HEK293T (cell line): ENCODE measurements at regions not wholly inside any gene's neighbourhood (a gene's known extent, or its start where the extent isn't known, plus 50 kb on each side); places are given as distances from the start of the nearest gene placed in this dataset.

Source experiments
- CTCF ChIA-PET: fragments of 350-600 bp; formaldehyde crosslinking; extraction: SDS; loops from one replicate; lab custom pipeline; 2021; ENCODE audit warnings: antibody characterized with exemption, inconsistent platforms; lab: Yijun Ruan, JAX
- POLR2A ChIA-PET: fragments of 350-600 bp; formaldehyde crosslinking; extraction: SDS; loops from one replicate; lab custom pipeline; 2020; ENCODE audit warnings: antibody characterized with exemption, inconsistent platforms; lab: Yijun Ruan, JAX
- DNase-seq: peaks from one replicate; pipeline ENCODE4 v3.0.0; 2012; ENCODE audit warnings: mixed read lengths; ENCODE audit errors: extremely low spot score
- ARNT ChIP-seq: fragments of 450-650 bp; IDR thresholded peaks from 2 replicates; pipeline ENCODE4 v1.6.1; 2017; ENCODE audit warnings: mild to moderate bottlenecking
- BHLHE40 ChIP-seq: fragments of 450-650 bp; IDR thresholded peaks from 2 replicates; pipeline ENCODE4 v1.6.1; 2016; ENCODE audit warnings: mild to moderate bottlenecking, moderate library complexity, borderline replicate concordance
- CTBP1 ChIP-seq: fragments of 450-650 bp; IDR thresholded peaks from 2 replicates; pipeline ENCODE4 v1.6.1; 2016; ENCODE audit warnings: borderline replicate concordance
- ELF4 ChIP-seq: fragments of 450-650 bp; IDR thresholded peaks from 2 replicates; pipeline ENCODE4 v1.6.1; 2017; ENCODE audit warnings: antibody characterized with exemption
- FOXA1 ChIP-seq: fragments of 450-650 bp; IDR thresholded peaks from 2 replicates; pipeline ENCODE4 v1.6.1; 2016; ENCODE audit warnings: mild to moderate bottlenecking
- FOXK2 ChIP-seq: fragments of 450-650 bp; IDR thresholded peaks from 2 replicates; pipeline ENCODE4 v1.6.1; 2016; ENCODE audit warnings: mild to moderate bottlenecking
- FOXM1 ChIP-seq: fragments of 450-650 bp; IDR thresholded peaks from 2 replicates; pipeline ENCODE4 v1.6.1; 2017; ENCODE audit warnings: mild to moderate bottlenecking, borderline replicate concordance
- HDGF ChIP-seq: fragments of 450-650 bp; IDR thresholded peaks from 2 replicates; pipeline ENCODE4 v1.6.1; 2017; ENCODE audit warnings: antibody characterized with exemption, borderline replicate concordance
- L3MBTL2 ChIP-seq: fragments of 450-650 bp; conservative IDR thresholded peaks from 2 replicates; pipeline ENCODE4 v1.6.1; 2016; ENCODE audit warnings: mild to moderate bottlenecking
- LEF1 ChIP-seq: fragments of 450-650 bp; IDR thresholded peaks from 2 replicates; pipeline ENCODE4 v1.6.1; 2017; ENCODE audit warnings: mild to moderate bottlenecking, borderline replicate concordance
- NFRKB ChIP-seq: fragments of 450-650 bp; IDR thresholded peaks from 2 replicates; pipeline ENCODE4 v1.6.1; 2016; ENCODE audit warnings: mild to moderate bottlenecking, moderate library complexity
- SP1 ChIP-seq: fragments of 450-650 bp; IDR thresholded peaks from 2 replicates; pipeline ENCODE4 v1.6.1; 2017
- SUZ12 ChIP-seq: fragments of 450-650 bp; IDR thresholded peaks from 2 replicates; pipeline ENCODE4 v1.6.1; 2016; ENCODE audit warnings: mild to moderate bottlenecking
- TARDBP ChIP-seq: fragments of 450-650 bp; IDR thresholded peaks from 2 replicates; pipeline ENCODE4 v1.6.1; 2016
- ZNF384 ChIP-seq: fragments of 450-650 bp; IDR thresholded peaks from 2 replicates; pipeline ENCODE4 v1.6.1; 2016
- TF ChIP-seq, protein P1 (sequence below): fragments of 450-650 bp; IDR thresholded peaks from 2 replicates; pipeline ENCODE4 v1.6.1; 2016

DNA sequence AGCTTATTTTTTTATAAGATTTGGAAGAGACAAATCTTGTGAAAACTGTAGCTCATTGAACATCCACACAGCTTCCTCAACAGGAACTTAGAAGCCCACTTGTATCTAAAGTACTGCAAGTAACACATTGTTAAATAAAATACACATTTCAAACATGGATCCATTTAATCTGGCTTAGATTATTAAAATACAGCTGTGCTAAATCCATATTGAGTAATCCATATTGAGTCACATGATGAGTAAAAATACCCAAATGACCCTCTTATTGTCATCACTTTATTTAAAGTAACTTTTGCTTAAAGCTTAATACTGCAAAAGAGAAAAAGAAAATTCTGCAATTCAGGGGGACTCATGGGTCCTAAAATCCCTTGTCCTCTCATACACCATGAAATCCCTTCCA is 133.3 kb downstream of the OSR1 start:
- DNase-seq = no peak
- POLR2A ChIA-PET = no interaction called here
- TF ChIP-seq CTBP1 (no peak), TARDBP (no peak), SUZ12 (no peak), HDGF (no peak), ARNT (no peak), BHLHE40 (no peak), FOXK2 (no peak), FOXM1 (no peak), ZNF384 (no peak), NFRKB (no peak)
- CTCF ChIA-PET = no interaction called here

DNA sequence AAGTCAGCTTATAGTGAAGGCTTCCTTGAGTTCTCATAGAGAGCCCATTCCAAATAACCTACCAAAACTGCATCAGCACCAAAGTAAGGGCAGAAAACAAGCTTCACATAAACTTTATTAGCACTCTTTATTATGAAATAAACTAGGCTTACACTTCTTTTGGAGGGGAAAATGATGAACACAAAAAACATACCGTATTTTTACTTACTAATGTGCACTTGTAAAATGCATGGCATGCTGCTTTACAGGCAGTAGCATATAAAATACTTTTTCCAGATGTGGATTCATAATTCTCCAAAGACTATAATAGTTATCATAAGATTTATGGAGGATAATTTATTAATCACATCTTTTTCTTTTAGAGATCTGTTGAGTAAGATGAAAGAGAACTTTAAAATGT is 133.9 kb downstream of the OSR1 start:
- ChIA-PET POLR2A (no interaction called here), CTCF (no interaction called here)
- DNase-seq = no peak
- TF ChIP-seq ARNT (no peak), L3MBTL2 (no peak), FOXA1 (no peak), NFRKB (no peak), HDGF (no peak), BHLHE40 (no peak), ZNF384 (no peak), FOXK2 (no peak), CTBP1 (no peak), LEF1 (no peak), FOXM1 (no peak), ELF4 (no peak), SP1 (no peak), SUZ12 (no peak), TARDBP (no peak)
- TF ChIP-seq, protein P1, sequence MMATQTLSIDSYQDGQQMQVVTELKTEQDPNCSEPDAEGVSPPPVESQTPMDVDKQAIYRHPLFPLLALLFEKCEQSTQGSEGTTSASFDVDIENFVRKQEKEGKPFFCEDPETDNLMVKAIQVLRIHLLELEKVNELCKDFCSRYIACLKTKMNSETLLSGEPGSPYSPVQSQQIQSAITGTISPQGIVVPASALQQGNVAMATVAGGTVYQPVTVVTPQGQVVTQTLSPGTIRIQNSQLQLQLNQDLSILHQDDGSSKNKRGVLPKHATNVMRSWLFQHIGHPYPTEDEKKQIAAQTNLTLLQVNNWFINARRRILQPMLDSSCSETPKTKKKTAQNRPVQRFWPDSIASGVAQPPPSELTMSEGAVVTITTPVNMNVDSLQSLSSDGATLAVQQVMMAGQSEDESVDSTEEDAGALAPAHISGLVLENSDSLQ = no peak

DNA sequence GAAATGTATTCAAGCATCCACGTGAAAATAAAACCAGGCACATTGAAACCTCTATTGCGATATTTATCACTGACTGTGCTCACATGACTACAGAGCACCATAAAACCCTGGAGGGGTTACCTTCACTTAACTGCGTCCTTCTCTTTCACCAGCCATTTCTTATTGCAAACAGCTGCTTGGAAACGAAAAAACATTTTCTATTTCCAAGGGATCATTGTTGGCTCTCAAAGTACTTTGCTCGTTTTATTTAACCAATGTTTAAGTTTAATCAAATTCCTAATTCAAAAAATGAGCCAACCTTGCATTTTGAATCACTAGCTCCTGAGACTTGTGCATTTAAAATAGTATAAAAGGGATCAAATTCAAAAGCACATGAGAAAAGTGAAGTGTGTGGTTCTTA is 134.4 kb downstream of the OSR1 start:
- no peak for DNase-seq
- TF ChIP-seq TARDBP (no peak), LEF1 (no peak), BHLHE40 (no peak), NFRKB (no peak), L3MBTL2 (no peak), FOXK2 (no peak), FOXA1 (no peak), HDGF (no peak), ELF4 (no peak), FOXM1 (no peak), SUZ12 (no peak), SP1 (no peak), ARNT (no peak), ZNF384 (no peak), CTBP1 (no peak)
- TF ChIP-seq, protein P1 = no peak
- ChIA-PET POLR2A (no interaction called here), CTCF (no interaction called here)

DNA sequence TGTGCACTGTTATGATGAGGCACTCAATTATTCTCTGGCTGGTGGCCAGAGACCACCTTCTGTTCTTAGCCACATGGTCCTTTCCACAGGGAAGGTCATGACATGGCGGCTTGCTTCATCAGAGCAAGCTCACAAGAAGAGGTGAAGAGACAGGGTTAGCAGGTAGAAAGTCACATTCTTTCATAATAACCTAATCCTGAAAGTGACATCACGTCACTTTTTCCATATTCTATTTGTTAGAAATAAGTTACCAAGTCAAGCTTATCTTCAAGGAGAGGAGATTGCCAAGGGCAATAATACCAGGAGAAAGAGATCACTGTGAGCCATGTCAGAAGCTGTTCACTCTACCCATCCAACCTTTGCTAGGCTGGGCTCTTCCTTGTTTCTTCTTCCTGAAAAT is 139.4 kb downstream of the OSR1 start:
- DNase-seq = no peak
- ChIA-PET CTCF (no interaction called here), POLR2A (no interaction called here)
- TF ChIP-seq L3MBTL2 = no peak
- no peak for TF ChIP-seq FOXA1
- TF ChIP-seq ARNT = no peak
- no peak for TF ChIP-seq ELF4
- TF ChIP-seq, protein P1 = no peak
- TF ChIP-seq TARDBP = no peak
- no peak for TF ChIP-seq FOXK2
- no peak for TF ChIP-seq FOXM1
- TF ChIP-seq ZNF384 = no peak
- no peak for TF ChIP-seq SP1
- no peak for TF ChIP-seq LEF1

DNA sequence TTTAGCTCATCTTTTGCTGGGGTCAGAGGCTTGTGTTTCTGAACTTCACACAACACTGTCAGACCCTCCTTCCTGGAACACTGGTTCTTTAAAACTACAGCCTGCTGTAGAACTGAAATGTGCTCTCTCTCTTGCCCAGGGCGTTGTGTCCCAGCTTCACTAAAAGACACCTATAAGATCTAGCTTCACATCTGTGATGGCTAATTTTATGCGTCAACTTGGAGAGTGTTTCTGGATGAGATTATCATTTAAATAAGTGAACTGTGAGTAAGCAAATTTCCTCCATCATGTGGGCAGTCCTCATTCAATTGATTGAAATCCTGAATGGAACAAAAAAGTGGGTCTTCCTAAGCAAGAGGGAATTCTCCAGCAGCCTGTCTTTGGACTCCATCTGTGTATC is 140.3 kb downstream of the OSR1 start:
- TF ChIP-seq LEF1 (no peak), SP1 (no peak), ARNT (no peak), FOXM1 (no peak)
- TF ChIP-seq, protein P1 = no peak
- CTCF ChIA-PET = no interaction called here
- POLR2A ChIA-PET = no interaction called here
- DNase-seq = no peak

DNA sequence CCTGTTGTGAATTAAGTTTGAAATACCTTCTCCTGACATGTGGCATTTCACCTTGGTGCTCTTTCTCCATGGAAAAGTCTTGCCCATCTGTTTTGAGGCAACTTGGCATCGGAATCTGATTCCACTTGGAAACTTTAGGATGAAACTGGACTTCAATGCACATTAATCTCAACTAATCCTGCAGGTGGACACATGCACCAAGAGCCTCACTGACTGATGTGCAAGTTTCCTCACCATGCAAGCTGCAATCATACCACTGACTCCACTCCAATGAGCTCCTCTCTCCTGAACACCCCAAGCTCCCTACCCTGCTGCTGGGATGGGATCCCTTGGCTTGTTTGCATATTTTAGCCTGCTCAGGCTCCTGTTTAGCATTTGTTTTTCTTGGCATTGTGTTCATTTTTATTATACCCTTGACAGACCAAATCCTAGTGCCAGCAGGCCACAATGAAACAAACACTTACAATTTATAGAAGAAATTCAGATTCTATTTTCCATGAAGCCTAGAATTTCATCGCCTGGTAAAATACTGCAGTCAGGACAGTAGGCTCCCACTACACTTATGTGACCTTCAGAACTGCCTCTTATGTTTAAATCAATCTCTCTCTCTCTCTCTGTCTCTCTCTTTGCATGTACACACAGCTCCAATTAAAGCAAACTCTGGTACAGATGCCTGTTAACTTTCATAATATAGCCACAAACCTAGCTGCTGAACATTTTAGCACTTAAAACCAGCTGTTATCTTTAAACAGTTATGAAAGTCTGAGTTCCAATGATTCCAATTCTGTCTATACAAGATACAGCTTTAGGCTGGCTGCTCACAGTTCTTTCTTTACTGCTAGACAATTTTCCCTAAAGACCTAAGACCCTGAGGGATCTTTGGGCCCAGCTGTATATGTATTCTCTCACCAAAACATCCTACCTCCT is 141.5 kb downstream of the OSR1 start:
- TF ChIP-seq ARNT (no peak), BHLHE40 (no peak), L3MBTL2 (no peak), FOXM1 (no peak), NFRKB (no peak), HDGF (no peak), FOXK2 (no peak), ELF4 (no peak)
- DNase-seq = no peak
- ChIA-PET CTCF (no interaction called here), POLR2A (no interaction called here)
